ENCODE measurements at regions not wholly inside any gene's neighbourhood (a gene's known extent, or its start where the extent isn't known, plus 50 kb on each side); places are given as distances from the start of the nearest gene placed in this dataset.

- FAIRE-seq: no peak
Measured at GRCh38 chr13:108437496-108437895, 168.0 kb downstream of the TNFSF13B start.

GRCh38 chr13:108439556-108439955 lies 170.0 kb downstream of the TNFSF13B start:
- no peak for FAIRE-seq

GRCh38 chr13:108444448-108444847 lies 174.9 kb downstream of the TNFSF13B start:
- no peak for FAIRE-seq

- no peak for FAIRE-seq
Measured at GRCh38 chr13:108448891-108449290, 179.4 kb downstream of the TNFSF13B start.

- FAIRE-seq: no peak
Measured at GRCh38 chr13:108451121-108451520, 178.3 kb upstream of the MYO16 start.

GRCh38 chr13:108455320-108455719 lies 174.1 kb upstream of the MYO16 start:
- no peak for FAIRE-seq

- no peak for FAIRE-seq
Measured at GRCh38 chr13:108460043-108460442, 169.4 kb upstream of the MYO16 start.

- no peak for FAIRE-seq
Measured at GRCh38 chr13:108460746-108461145, 168.7 kb upstream of the MYO16 start.

- FAIRE-seq: no peak
Measured at GRCh38 chr13:108463340-108463739, 166.1 kb upstream of the MYO16 start.

- no peak for FAIRE-seq
Measured at GRCh38 chr13:108470921-108471320, 158.5 kb upstream of the MYO16 start.

- no peak for FAIRE-seq
Measured at GRCh38 chr13:108475181-108475580, 154.2 kb upstream of the MYO16 start.

GRCh38 chr13:108477376-108477775 lies 152.0 kb upstream of the MYO16 start:
- no peak for FAIRE-seq

GRCh38 chr13:108478179-108478578 lies 151.2 kb upstream of the MYO16 start:
- no peak for FAIRE-seq

GRCh38 chr13:108483981-108484380 lies 145.4 kb upstream of the MYO16 start:
- FAIRE-seq: no peak

GRCh38 chr13:108486096-108486495 lies 143.3 kb upstream of the MYO16 start:
- FAIRE-seq: no peak

GRCh38 chr13:108494991-108495645 lies 134.3 kb upstream of the MYO16 start:
- no peak for FAIRE-seq

- FAIRE-seq: no peak
Measured at GRCh38 chr13:108495646-108496361, 133.6 kb upstream of the MYO16 start.

- no peak for FAIRE-seq
Measured at GRCh38 chr13:108496362-108497210, 132.8 kb upstream of the MYO16 start.

- no peak for FAIRE-seq
Measured at GRCh38 chr13:108500711-108501110, 128.7 kb upstream of the MYO16 start.

- no peak for FAIRE-seq
Measured at GRCh38 chr13:108508263-108508662, 121.1 kb upstream of the MYO16 start.

GRCh38 chr13:108525827-108526226 lies 103.6 kb upstream of the MYO16 start:
- FAIRE-seq: no peak

GRCh38 chr13:108526286-108526685 lies 103.1 kb upstream of the MYO16 start:
- no peak for FAIRE-seq

- no peak for FAIRE-seq
Measured at GRCh38 chr13:108527844-108528243, 101.6 kb upstream of the MYO16 start.

- no peak for FAIRE-seq
Measured at GRCh38 chr13:108528303-108528702, 101.1 kb upstream of the MYO16 start.
